B cell (primary cell): ENCODE measurements at regions not wholly inside any gene's neighbourhood (a gene's known extent, or its start where the extent isn't known, plus 50 kb on each side); places are given as distances from the start of the nearest gene placed in this dataset.

Experiments used
- EZH2 ChIP-seq: IDR thresholded peaks from 2 replicates; pipeline ENCODE4 v1.6.1; 2012; ENCODE audit warnings: borderline replicate concordance, low read depth, mild to moderate bottlenecking, moderate library complexity, low read length; ENCODE audit not compliant: insufficient read depth, poor library complexity, severe bottlenecking
- TF ChIP-seq, protein P1 (sequence below): fragments of 200-600 bp; IDR thresholded peaks from one replicate; pipeline ENCODE4 v1.8.0; 2022; ENCODE audit warnings: antibody characterized with exemption, mild to moderate bottlenecking

GRCh38 chr13:39232999-39233398, 194.7 kb downstream of the NHLRC3 start:
- TF ChIP-seq, protein P1, sequence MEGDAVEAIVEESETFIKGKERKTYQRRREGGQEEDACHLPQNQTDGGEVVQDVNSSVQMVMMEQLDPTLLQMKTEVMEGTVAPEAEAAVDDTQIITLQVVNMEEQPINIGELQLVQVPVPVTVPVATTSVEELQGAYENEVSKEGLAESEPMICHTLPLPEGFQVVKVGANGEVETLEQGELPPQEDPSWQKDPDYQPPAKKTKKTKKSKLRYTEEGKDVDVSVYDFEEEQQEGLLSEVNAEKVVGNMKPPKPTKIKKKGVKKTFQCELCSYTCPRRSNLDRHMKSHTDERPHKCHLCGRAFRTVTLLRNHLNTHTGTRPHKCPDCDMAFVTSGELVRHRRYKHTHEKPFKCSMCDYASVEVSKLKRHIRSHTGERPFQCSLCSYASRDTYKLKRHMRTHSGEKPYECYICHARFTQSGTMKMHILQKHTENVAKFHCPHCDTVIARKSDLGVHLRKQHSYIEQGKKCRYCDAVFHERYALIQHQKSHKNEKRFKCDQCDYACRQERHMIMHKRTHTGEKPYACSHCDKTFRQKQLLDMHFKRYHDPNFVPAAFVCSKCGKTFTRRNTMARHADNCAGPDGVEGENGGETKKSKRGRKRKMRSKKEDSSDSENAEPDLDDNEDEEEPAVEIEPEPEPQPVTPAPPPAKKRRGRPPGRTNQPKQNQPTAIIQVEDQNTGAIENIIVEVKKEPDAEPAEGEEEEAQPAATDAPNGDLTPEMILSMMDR: no peak
- no peak for TF ChIP-seq EZH2
